Neuronal stem cell (in vitro differentiated cells): ENCODE measurements at regions not wholly inside any gene's neighbourhood (a gene's known extent, or its start where the extent isn't known, plus 50 kb on each side); places are given as distances from the start of the nearest gene placed in this dataset.

Source experiments
- DNase-seq: peaks from one replicate; pipeline ENCODE4 v3.0.0-alpha.2; 2013; ENCODE audit warnings: low spot score
- H2AFZ ChIP-seq: one replicate; pipeline ENCODE4 v1.6.1; 2013; ENCODE audit warnings: mild to moderate bottlenecking, low read length, inconsistent platforms
- H2AK5ac ChIP-seq: 2 replicates; pipeline ENCODE4 v1.6.1; 2013; ENCODE audit warnings: low read depth, mild to moderate bottlenecking, inconsistent platforms, low read length, moderate library complexity, mixed read lengths
- H2BK120ac ChIP-seq: 2 replicates; pipeline ENCODE4 v1.6.1; 2013; ENCODE audit warnings: low read depth, mild to moderate bottlenecking, inconsistent platforms, low read length, moderate library complexity, mixed read lengths
- H2BK12ac ChIP-seq: one replicate; pipeline ENCODE4 v1.6.1; 2013; ENCODE audit warnings: low read length, inconsistent platforms
- H2BK15ac ChIP-seq: 2 replicates; pipeline ENCODE4 v1.6.1; 2013; ENCODE audit warnings: mild to moderate bottlenecking, low read length, inconsistent platforms, mixed read lengths
- H2BK5ac ChIP-seq: one replicate; pipeline ENCODE4 v1.6.1; 2013; ENCODE audit warnings: inconsistent platforms, mild to moderate bottlenecking, low read length, moderate library complexity
- H3K14ac ChIP-seq: one replicate; pipeline ENCODE4 v1.6.1; 2013; ENCODE audit warnings: low read length, inconsistent platforms
- H3K18ac ChIP-seq: 2 replicates; pipeline ENCODE4 v1.6.1; 2013; ENCODE audit warnings: low read length, inconsistent platforms
- H3K23ac ChIP-seq: 2 replicates; pipeline ENCODE4 v1.6.1; 2013; ENCODE audit warnings: low read depth, mild to moderate bottlenecking, mixed read lengths, low read length, inconsistent platforms; ENCODE audit not compliant: poor library complexity
- H3K27ac ChIP-seq: replicated peaks from 3 replicates; pipeline ENCODE4 v1.5.1; 2013; ENCODE audit warnings: low read length, inconsistent platforms
- H3K27me3 ChIP-seq, 3 experiments: 2 replicates each; pipeline ENCODE4 v1.6.1; 2013; ENCODE audit warnings: low read length in 3 of 3, mild to moderate bottlenecking in 2 of 3, inconsistent platforms in 1 of 3, low read depth in 1 of 3, mixed read lengths in 1 of 3, moderate library complexity in 1 of 3; ENCODE audit not compliant: control insufficient read depth in 3 of 3, insufficient read depth in 3 of 3
- H3K36me3 ChIP-seq, 2 donors: replicated peaks in 1 of 2; 2 replicates each; pipeline ENCODE4 v1.6.1; 2013; ENCODE audit warnings: low read length in 2 of 2; ENCODE audit not compliant: control insufficient read depth in 2 of 2, insufficient read depth in 2 of 2
- H3K4ac ChIP-seq: 2 replicates; pipeline ENCODE4 v1.6.1; 2013; ENCODE audit warnings: inconsistent platforms, mild to moderate bottlenecking, low read length, moderate library complexity
- H3K4me1 ChIP-seq, 2 donors: 1 replicate in 1 of 2; 2 replicates in 1 of 2; pipeline ENCODE4 v1.6.1; 2013; ENCODE audit warnings: low read length in 2 of 2, low read depth in 1 of 2; ENCODE audit not compliant: control insufficient read depth in 2 of 2, insufficient read depth in 1 of 2
- H3K4me2 ChIP-seq: one replicate; pipeline ENCODE4 v1.6.1; 2013; ENCODE audit warnings: mild to moderate bottlenecking, low read length, inconsistent platforms; ENCODE audit not compliant: insufficient read depth, poor library complexity, severe bottlenecking
- H3K4me3 ChIP-seq, 2 donors: 2 replicates each; pipeline ENCODE4 v1.5.1; 2013; ENCODE audit warnings: low read length in 2 of 2, mild to moderate bottlenecking in 2 of 2, inconsistent platforms in 1 of 2, moderate library complexity in 1 of 2
- H3K79me1 ChIP-seq: one replicate; pipeline ENCODE4 v1.6.1; 2013; ENCODE audit warnings: low read depth, mild to moderate bottlenecking, inconsistent platforms, low read length, moderate library complexity
- H3K9ac ChIP-seq: one replicate; pipeline ENCODE4 v1.6.1; 2013; ENCODE audit warnings: mild to moderate bottlenecking, low read depth, low read length, inconsistent platforms; ENCODE audit not compliant: poor library complexity
- H3K9me3 ChIP-seq, 2 donors: replicated peaks in 1 of 2; 2 replicates each; pipeline versions ENCODE3 to v1.6.1; 2013; ENCODE audit warnings: low read length in 2 of 2, mild to moderate bottlenecking in 2 of 2, inconsistent platforms in 1 of 2, low read depth in 1 of 2, mixed read lengths in 1 of 2, moderate library complexity in 1 of 2; ENCODE audit not compliant: control insufficient read depth in 2 of 2, insufficient read depth in 1 of 2
- H4K8ac ChIP-seq: one replicate; pipeline ENCODE4 v1.6.1; 2013; ENCODE audit warnings: low read depth, mild to moderate bottlenecking, inconsistent platforms, low read length, moderate library complexity
- H4K91ac ChIP-seq: one replicate; pipeline ENCODE4 v1.6.1; 2013; ENCODE audit warnings: low read length, low read depth, mild to moderate bottlenecking, inconsistent platforms; ENCODE audit not compliant: poor library complexity
- WGBS, 2 donors: extraction: QIAGEN DNeasy Blood & Tissue Kit; methylation state at CpG; one replicate each; pipeline ENCODE4 v1.1.7; 2013; ENCODE audit warnings: missing lambda C conversion rate in 2 of 2, mixed read lengths in 1 of 2; ENCODE audit not compliant: insufficient read length in 2 of 2, insufficient replicate concordance in 1 of 2; ENCODE audit errors: extremely low coverage in 2 of 2; 5-methylcytosine and 5-hydroxymethylcytosine counted together

DNA sequence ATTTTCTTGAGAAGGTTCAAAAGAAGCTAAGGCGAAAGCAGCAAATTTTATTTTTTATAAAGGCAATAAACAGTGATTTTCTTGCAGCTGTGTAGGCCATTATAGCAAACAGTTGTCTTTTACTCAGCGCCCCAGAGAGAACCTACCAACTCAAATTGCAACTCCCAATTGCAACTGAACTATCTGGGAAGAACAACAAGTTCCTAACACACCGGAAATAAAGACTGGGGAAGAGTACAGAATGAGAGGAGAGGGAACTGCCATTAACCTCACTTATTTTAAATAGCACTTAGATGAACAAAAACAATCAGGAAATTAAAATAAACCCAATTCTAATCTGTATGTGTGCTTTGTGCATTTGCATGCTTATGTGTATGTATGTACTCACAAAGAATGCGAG, 171.1 kb downstream of the KCTD12 start:
- no peak overlapping the region for H2BK5ac ChIP-seq
- no peaks in the 10 kb centered on the region for H3K79me1 ChIP-seq
- no peak overlapping the region for H2BK120ac ChIP-seq
- H2AK5ac ChIP-seq, result no peak overlapping the region
- H3K36me3 ChIP-seq, result no peaks in the 10 kb centered on the region
- no peak overlapping the region for H4K8ac ChIP-seq
- H3K9ac ChIP-seq, result no peak overlapping the region
- no peak overlapping the region for H3K14ac ChIP-seq
- no peak overlapping the region for H4K91ac ChIP-seq
- H3K23ac ChIP-seq, result no peak overlapping the region
- no peak overlapping the region for H2BK15ac ChIP-seq
- peak overlapping the region; percentile 54 for H2AFZ ChIP-seq
- H3K4me1 ChIP-seq, result peaks cover 1 to 7% of the 10 kb centered on the region in 2 donors
- no peak overlapping the region for H3K18ac ChIP-seq
- H3K9me3 ChIP-seq, result no peaks in the 10 kb centered on the region
- H3K4ac ChIP-seq, result no peak overlapping the region
- H3K27ac ChIP-seq, result no peak overlapping the region
- H3K4me3 ChIP-seq, result no peak overlapping the region
- no peak overlapping the region for H3K4me2 ChIP-seq
- no CpG with 5 or more reads among the region's 4 CpGs for WGBS, 2 donors
- no peak for DNase-seq
- no peaks in the 10 kb centered on the region for H3K27me3 ChIP-seq
- no peak overlapping the region for H2BK12ac ChIP-seq

DNA sequence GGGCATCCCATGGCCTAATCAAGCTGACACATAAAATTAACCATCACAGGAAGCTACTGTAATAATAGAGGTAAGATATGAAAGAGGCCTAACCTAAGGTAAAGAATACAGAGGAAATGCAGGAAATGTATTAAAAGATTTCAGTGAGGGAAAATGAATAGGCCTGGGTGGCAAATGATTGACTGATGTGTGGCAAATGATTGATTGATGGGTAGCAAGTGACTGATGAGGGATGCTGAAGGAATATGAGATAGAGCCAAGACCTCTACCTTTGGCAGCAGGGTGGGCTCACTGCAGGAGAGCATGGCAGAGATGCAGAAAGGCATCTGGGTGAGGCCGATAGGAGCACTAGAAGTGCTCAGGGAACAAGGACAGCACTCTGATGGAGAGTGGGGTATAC, 172.9 kb downstream of the KCTD12 start:
- Histone ChIP-seq H2AK5ac (no peak overlapping the region), H2BK120ac (no peak overlapping the region), H2BK15ac (no peak overlapping the region), H2AFZ (no peak overlapping the region), H3K4ac (no peak overlapping the region), H3K27ac (no peak overlapping the region), H3K36me3 (no peaks in the 10 kb centered on the region), H3K4me1 (peaks cover 1 to 7% of the 10 kb centered on the region in 2 donors), H3K18ac (no peak overlapping the region), H4K8ac (no peak overlapping the region), H3K79me1 (no peaks in the 10 kb centered on the region), H3K4me3 (no peak overlapping the region), H2BK5ac (no peak overlapping the region), H3K9ac (no peak overlapping the region), H3K14ac (no peak overlapping the region), H3K9me3 (no peaks in the 10 kb centered on the region), H3K4me2 (no peak overlapping the region), H4K91ac (no peak overlapping the region), H3K23ac (no peak overlapping the region), H2BK12ac (no peak overlapping the region), H3K27me3 (no peaks in the 10 kb centered on the region)
- WGBS, 2 donors, result no CpG with 5 or more reads among the region's 1 CpG
- DNase-seq, result no peak

DNA sequence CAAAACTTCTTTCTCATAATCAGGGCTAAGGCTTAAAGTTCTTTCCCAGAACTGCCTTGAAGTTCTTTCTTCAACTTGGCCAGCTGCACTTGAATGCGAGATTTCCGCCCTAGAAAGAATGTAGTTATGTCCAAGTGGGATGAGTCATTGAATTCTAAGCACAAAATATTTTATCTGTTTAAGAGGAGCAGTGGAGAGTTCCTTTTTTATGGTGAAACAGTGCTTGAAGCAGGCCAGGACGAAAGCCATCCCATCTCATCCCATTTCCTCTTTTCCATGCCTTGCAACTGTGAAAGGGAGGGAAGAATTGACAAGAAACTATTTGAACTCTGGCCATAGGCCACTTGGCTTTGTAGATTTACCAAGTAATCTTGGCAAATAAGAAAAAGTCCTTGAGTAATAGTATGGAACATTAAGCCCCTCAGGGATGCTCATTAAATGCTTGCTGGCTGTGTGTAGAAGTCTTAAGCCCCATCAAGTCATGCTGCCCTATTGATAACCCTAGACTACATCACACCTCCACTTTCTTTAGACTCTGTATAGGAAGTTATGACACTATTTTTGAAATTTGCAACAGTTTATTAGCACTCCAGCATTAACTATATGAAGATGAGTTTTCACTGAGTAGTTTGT, 174.5 kb downstream of the KCTD12 start:
- H3K4me3 ChIP-seq, result no peak overlapping the region
- H3K14ac ChIP-seq, result no peak overlapping the region
- no peak overlapping the region for H2BK5ac ChIP-seq
- H3K27me3 ChIP-seq, result no peaks in the 10 kb centered on the region
- no peak overlapping the region for H2BK15ac ChIP-seq
- no peak overlapping the region for H3K9ac ChIP-seq
- no peak overlapping the region for H3K4me2 ChIP-seq
- H2BK120ac ChIP-seq, result no peak overlapping the region
- H4K8ac ChIP-seq, result no peak overlapping the region
- H3K27ac ChIP-seq, result no peak overlapping the region
- DNase-seq, result no peak
- H2BK12ac ChIP-seq, result no peak overlapping the region
- H3K4ac ChIP-seq, result no peak overlapping the region
- H3K79me1 ChIP-seq, result no peaks in the 10 kb centered on the region
- no peak overlapping the region for H3K23ac ChIP-seq
- no peaks in the 10 kb centered on the region for H3K9me3 ChIP-seq
- no peak overlapping the region for H2AK5ac ChIP-seq
- peaks cover 1 to 7% of the 10 kb centered on the region in 2 donors for H3K4me1 ChIP-seq
- no CpG with 5 or more reads among the region's 3 CpGs for WGBS, 2 donors
- H3K36me3 ChIP-seq, result no peaks in the 10 kb centered on the region
- H3K18ac ChIP-seq, result no peak overlapping the region
- H2AFZ ChIP-seq, result peak overlapping the region; percentile 50
- no peak overlapping the region for H4K91ac ChIP-seq

DNA sequence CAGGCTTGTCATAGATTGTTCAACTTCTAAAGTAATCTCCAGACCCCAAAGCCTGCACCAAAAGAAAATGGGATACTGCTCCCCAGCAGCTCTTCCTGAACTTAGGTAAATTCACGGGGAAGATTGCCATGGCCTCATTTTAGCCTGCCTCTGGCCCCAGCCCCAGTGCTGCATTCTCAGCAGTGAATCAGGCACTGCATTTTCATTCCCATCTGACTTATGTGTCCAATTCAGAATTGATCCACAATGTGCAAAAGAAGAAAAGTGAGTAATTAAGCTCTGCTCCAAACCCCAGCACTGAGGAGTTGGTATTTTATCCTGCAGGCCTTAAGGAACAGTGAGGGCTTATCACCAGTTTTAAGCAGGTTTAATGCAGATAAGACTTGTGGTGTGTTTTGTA, 176.4 kb downstream of the KCTD12 start:
- H3K14ac ChIP-seq, result no peak overlapping the region
- no peaks in the 10 kb centered on the region for H3K79me1 ChIP-seq
- H2AK5ac ChIP-seq, result no peak overlapping the region
- H2BK5ac ChIP-seq, result no peak overlapping the region
- H2BK15ac ChIP-seq, result no peak overlapping the region
- H3K9ac ChIP-seq, result no peak overlapping the region
- no peak overlapping the region for H2BK12ac ChIP-seq
- H3K23ac ChIP-seq, result no peak overlapping the region
- H2BK120ac ChIP-seq, result no peak overlapping the region
- no CpG with 5 or more reads among the region's 1 CpG for WGBS, 2 donors
- H3K4me2 ChIP-seq, result no peak overlapping the region
- no peak overlapping the region for H3K18ac ChIP-seq
- H2AFZ ChIP-seq, result peak overlapping the region; percentile 9
- no peak overlapping the region for H3K4ac ChIP-seq
- H3K4me3 ChIP-seq, result no peak overlapping the region
- no peak overlapping the region for H4K8ac ChIP-seq
- no peak overlapping the region for H4K91ac ChIP-seq
- no peaks in the 10 kb centered on the region for H3K36me3 ChIP-seq
- H3K4me1 ChIP-seq, result no peaks in the 10 kb centered on the region
- no peaks in the 10 kb centered on the region for H3K9me3 ChIP-seq
- H3K27ac ChIP-seq, result no peak overlapping the region
- no peaks in the 10 kb centered on the region for H3K27me3 ChIP-seq
- DNase-seq, result no peak
